ENCODE measurements at regions not wholly inside any gene's neighbourhood (a gene's known extent, or its start where the extent isn't known, plus 50 kb on each side); places are given as distances from the start of the nearest gene placed in this dataset.

DNA sequence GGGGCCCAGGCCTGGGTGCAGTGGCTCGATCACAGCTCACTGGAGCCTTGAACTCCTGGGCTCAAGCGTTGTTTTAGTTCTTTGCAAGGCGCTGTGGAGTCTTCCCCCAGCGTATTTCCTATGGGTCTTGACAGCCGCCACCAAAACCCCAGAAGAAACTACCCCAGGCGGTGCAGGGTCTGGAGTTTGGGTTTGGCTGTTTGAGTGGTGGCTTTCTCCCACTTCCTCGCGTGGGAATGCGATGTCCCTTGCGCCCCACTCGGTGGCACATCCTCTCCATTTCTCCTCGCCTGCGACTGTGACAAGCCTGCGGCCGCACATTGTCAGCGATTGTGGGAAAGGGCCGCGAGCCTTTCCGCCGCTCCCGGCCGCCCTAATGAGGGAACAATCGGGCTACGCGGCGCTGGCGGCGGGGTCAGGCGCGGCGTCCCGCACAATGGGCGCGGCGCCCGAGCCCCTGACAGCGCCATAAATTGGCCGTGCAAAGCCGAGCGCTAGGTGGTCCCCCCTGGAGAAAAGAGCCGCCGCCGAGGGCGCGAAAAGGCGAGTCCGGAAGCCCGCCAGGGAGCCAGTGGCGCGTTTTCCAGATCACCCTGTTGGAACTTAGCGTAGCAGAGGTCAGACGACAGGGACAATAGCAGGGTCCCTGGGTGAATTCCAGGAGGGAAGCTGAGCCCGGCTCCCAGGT lies 194.9 kb upstream of the POU3F3 start:
- no peak for DNase-seq (ENCODE audit: low read depth in 2 of 2)
- Histone ChIP-seq H3K27me3 (ENCODE audit: control insufficient read depth, insufficient read depth, low read length) (no peaks in the 10 kb centered on the region), H3K4me2 (ENCODE audit: extremely low read depth, insufficient read depth, low read length) (no peak overlapping the region), H3K4me3 (replicated peaks in 1 of 4; ENCODE audit: control extremely low read depth in 1 of 4, insufficient read depth in 1 of 4, low read depth in 3 of 4, low read length in 4 of 4) (no peak overlapping the region), H3K9ac (ENCODE audit: insufficient read depth, low read length) (no peak overlapping the region), H3K79me2 (ENCODE audit: control insufficient read depth, insufficient read depth, low read length) (no peaks in the 10 kb centered on the region), H3K4me1 (ENCODE audit: control insufficient read depth, extremely low read depth, insufficient read depth, low read length) (no peaks in the 10 kb centered on the region), H3K27ac (ENCODE audit: insufficient read depth, low read length) (no peak overlapping the region), H3K9me3 (ENCODE audit: control insufficient read depth, insufficient read depth, low read depth, low read length) (no peaks in the 10 kb centered on the region), H2AFZ (ENCODE audit: low read length) (no peak overlapping the region), H3K36me3 (ENCODE audit: control insufficient read depth, insufficient read depth, low read length) (no peaks in the 10 kb centered on the region), H4K20me1 (ENCODE audit: control insufficient read depth, extremely low read depth, insufficient read depth, low read length) (no peaks in the 10 kb centered on the region)
- TF ChIP-seq, protein P1, sequence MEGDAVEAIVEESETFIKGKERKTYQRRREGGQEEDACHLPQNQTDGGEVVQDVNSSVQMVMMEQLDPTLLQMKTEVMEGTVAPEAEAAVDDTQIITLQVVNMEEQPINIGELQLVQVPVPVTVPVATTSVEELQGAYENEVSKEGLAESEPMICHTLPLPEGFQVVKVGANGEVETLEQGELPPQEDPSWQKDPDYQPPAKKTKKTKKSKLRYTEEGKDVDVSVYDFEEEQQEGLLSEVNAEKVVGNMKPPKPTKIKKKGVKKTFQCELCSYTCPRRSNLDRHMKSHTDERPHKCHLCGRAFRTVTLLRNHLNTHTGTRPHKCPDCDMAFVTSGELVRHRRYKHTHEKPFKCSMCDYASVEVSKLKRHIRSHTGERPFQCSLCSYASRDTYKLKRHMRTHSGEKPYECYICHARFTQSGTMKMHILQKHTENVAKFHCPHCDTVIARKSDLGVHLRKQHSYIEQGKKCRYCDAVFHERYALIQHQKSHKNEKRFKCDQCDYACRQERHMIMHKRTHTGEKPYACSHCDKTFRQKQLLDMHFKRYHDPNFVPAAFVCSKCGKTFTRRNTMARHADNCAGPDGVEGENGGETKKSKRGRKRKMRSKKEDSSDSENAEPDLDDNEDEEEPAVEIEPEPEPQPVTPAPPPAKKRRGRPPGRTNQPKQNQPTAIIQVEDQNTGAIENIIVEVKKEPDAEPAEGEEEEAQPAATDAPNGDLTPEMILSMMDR (conservative IDR thresholded peaks at IDR 0.05 in 1 of 2, IDR thresholded peaks at IDR 0.05 in 1 of 2; ENCODE audit: low read depth in 1 of 2, low read length in 2 of 2): no peak
- no peak for TF ChIP-seq EZH2 (IDR thresholded peaks at IDR 0.05; ENCODE audit: low read length, missing control alignments)

DNA sequence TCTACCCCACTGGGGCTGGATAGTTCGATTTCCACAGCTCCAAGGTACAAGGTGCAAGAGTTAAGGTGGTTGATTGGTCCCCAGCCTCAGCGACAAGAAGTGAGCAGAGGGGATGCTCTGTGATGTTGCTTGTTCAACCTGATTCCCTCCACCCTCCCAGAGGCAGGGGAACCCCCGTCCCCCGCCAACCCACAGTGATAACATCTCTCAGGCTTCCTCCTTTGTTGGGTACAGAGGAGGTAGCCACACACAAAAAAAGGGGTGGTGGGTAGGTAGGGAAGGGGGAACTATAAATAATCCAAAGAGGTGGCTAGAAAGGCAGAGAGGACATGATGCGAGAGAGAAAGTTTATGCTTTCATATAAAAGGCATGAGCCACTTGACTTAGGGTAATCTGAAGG lies 192.9 kb upstream of the POU3F3 start:
- no peaks in the 10 kb centered on the region for H3K27me3 ChIP-seq (ENCODE audit: control insufficient read depth, insufficient read depth, low read length)
- TF ChIP-seq EZH2 (IDR thresholded peaks at IDR 0.05; ENCODE audit: low read length, missing control alignments): no peak
- TF ChIP-seq, protein P1 (conservative IDR thresholded peaks at IDR 0.05 in 1 of 2, IDR thresholded peaks at IDR 0.05 in 1 of 2; ENCODE audit: low read depth in 1 of 2, low read length in 2 of 2): no peak
- no peak overlapping the region for H3K9ac ChIP-seq (ENCODE audit: insufficient read depth, low read length)
- H4K20me1 ChIP-seq (ENCODE audit: control insufficient read depth, extremely low read depth, insufficient read depth, low read length): no peaks in the 10 kb centered on the region
- no peak overlapping the region for H3K4me2 ChIP-seq (ENCODE audit: extremely low read depth, insufficient read depth, low read length)
- no peaks in the 10 kb centered on the region for H3K9me3 ChIP-seq (ENCODE audit: control insufficient read depth, insufficient read depth, low read depth, low read length)
- H2AFZ ChIP-seq (ENCODE audit: low read length): no peak overlapping the region
- H3K4me1 ChIP-seq (ENCODE audit: control insufficient read depth, extremely low read depth, insufficient read depth, low read length): no peaks in the 10 kb centered on the region
- H3K36me3 ChIP-seq (ENCODE audit: control insufficient read depth, insufficient read depth, low read length): no peaks in the 10 kb centered on the region
- H3K27ac ChIP-seq (ENCODE audit: insufficient read depth, low read length): no peak overlapping the region
- DNase-seq (ENCODE audit: low read depth in 2 of 2): no peak
- no peaks in the 10 kb centered on the region for H3K79me2 ChIP-seq (ENCODE audit: control insufficient read depth, insufficient read depth, low read length)
- no peak overlapping the region for H3K4me3 ChIP-seq (replicated peaks in 1 of 4; ENCODE audit: control extremely low read depth in 1 of 4, insufficient read depth in 1 of 4, low read depth in 3 of 4, low read length in 4 of 4)

DNA sequence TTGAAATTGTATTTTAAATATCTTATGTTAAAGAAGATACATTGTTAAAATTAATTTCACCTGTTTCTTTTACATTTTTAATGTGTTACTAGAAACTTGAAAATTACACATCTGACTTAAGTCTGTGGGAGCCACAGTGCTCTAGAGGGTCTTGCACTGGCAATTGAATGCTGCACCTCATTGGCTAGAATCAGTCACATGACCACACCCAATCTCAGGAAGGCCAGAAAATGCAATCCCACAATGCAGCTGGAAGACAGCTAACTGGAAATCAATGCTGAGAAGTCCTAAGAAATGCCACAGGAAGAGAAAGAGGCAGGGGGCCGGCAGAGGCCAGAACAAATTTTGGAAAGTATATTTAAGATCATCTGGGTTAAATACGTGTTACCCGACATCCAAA lies 189.2 kb upstream of the POU3F3 start:
- H3K4me2 ChIP-seq (ENCODE audit: extremely low read depth, insufficient read depth, low read length): no peak overlapping the region
- H3K4me3 ChIP-seq (replicated peaks in 1 of 4; ENCODE audit: control extremely low read depth in 1 of 4, insufficient read depth in 1 of 4, low read depth in 3 of 4, low read length in 4 of 4): no peak overlapping the region
- no peaks in the 10 kb centered on the region for H3K79me2 ChIP-seq (ENCODE audit: control insufficient read depth, insufficient read depth, low read length)
- H3K36me3 ChIP-seq (ENCODE audit: control insufficient read depth, insufficient read depth, low read length): no peaks in the 10 kb centered on the region
- H4K20me1 ChIP-seq (ENCODE audit: control insufficient read depth, extremely low read depth, insufficient read depth, low read length): no peaks in the 10 kb centered on the region
- H3K27me3 ChIP-seq (ENCODE audit: control insufficient read depth, insufficient read depth, low read length): no peaks in the 10 kb centered on the region
- no peak for DNase-seq (ENCODE audit: low read depth in 2 of 2)
- H3K27ac ChIP-seq (ENCODE audit: insufficient read depth, low read length): no peak overlapping the region
- TF ChIP-seq, protein P1 (conservative IDR thresholded peaks at IDR 0.05 in 1 of 2, IDR thresholded peaks at IDR 0.05 in 1 of 2; ENCODE audit: low read depth in 1 of 2, low read length in 2 of 2): no peak
- no peak for TF ChIP-seq EZH2 (IDR thresholded peaks at IDR 0.05; ENCODE audit: low read length, missing control alignments)
- H3K9ac ChIP-seq (ENCODE audit: insufficient read depth, low read length): no peak overlapping the region
- no peak overlapping the region for H2AFZ ChIP-seq (ENCODE audit: low read length)
- no peaks in the 10 kb centered on the region for H3K9me3 ChIP-seq (ENCODE audit: control insufficient read depth, insufficient read depth, low read depth, low read length)
- H3K4me1 ChIP-seq (ENCODE audit: control insufficient read depth, extremely low read depth, insufficient read depth, low read length): no peaks in the 10 kb centered on the region

Data from fibroblast of lung (primary cell).